Erythroblast (primary cell): ENCODE measurements at regions not wholly inside any gene's neighbourhood (a gene's known extent, or its start where the extent isn't known, plus 50 kb on each side); places are given as distances from the start of the nearest gene placed in this dataset.
"Not testable (repeated sequence)": the region's sequence is repeated elsewhere in the genome, so short reads cannot be mapped to it uniquely, and the experiment has no call there.

Experiments used
- GATA1 ChIP-seq: IDR thresholded peaks from 2 replicates; pipeline ENCODE4 v1.6.1; 2011; ENCODE audit warnings: low read depth, mild to moderate bottlenecking, control low read depth, low read length, moderate library complexity
- POLR2A ChIP-seq: IDR thresholded peaks from 2 replicates; pipeline ENCODE4 v1.6.1; 2011; ENCODE audit warnings: mild to moderate bottlenecking, low read length

- not testable (repeated sequence) for TF ChIP-seq POLR2A, GATA1
Observed at GRCh38 chr11:121963846-121964245, 152.2 kb downstream of the BLID start.
